Heart left ventricle (tissue), 13 donors: ENCODE measurements at regions not wholly inside any gene's neighbourhood (a gene's known extent, or its start where the extent isn't known, plus 50 kb on each side); places are given as distances from the start of the nearest gene placed in this dataset.

Experiments
- POLR2A ChIP-seq, 2 donors: fragments of 450-650 bp; IDR thresholded peaks; one replicate each; pipeline ENCODE4 v1.6.1; 2017; ENCODE audit warnings: antibody characterized with exemption in 2 of 2, mild to moderate bottlenecking in 2 of 2, moderate library complexity in 2 of 2
- TF ChIP-seq, protein P1 (sequence below), 12 donors: fragments of 200-600 bp; sonication (generic) in 4 of 12; IDR thresholded peaks; one replicate each; pipeline versions ENCODE4 v1.5.0 to v1.8.0; 2018 to 2022; ENCODE audit warnings: antibody characterized with exemption in 12 of 12, mild to moderate bottlenecking in 5 of 12
- donor health status: ischemic (EF 13 %, LVEDD 7.1; RV severe dilation, severe dysfunction).
- donor health status: DM: no; HTN: yes; CAD: no.
- donor health status: DM: no; HTN: no; CAD: no.
- donor health status: ischemic (EF 25% LVEDD 6.9; RV normal size, moderate dysfunction).
- donor health status: ischemic (EF 25% LVEDD 5.7; RV mildly dilated, moderate dysfunction).
- donor health status: ischemic (EF 35%, LVEDD 5.7; RV mildly dilated, moderate dysfunction).
- donor health status: nonischemic (EF 11% LVEDD 7.7; RV severe dilation, severe dysfunction).
- donor health status: DM: yes; HTN: yes; CAD: no.
- donor health status: PGD.
- donor health status: ischemic (EF 29% LVEDD 5.4; RV normal size, mild dysfunction).
- donor health status: nonischemic (EF 23%, LVEDD 6.1; RV moderate dilation, normal function).

DNA sequence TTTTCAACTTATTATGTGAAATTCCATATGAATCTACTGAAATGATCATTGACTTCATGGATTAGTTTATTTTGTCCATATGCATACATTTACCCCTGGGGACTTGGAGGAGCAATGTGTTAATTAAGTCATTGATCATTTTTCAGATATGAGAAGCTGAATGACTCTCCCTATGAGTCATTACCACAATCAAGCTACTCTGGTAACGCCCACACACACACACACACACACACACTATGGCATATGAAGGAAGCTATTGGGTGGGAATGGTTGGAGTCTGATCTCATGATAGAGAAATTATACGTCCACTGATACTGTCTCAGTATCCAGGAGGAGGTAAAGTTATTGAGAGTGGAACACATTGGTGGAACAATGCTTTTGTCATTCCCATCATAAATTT is 528.9 kb downstream of the AGTPBP1 start:
- TF ChIP-seq, protein P1, sequence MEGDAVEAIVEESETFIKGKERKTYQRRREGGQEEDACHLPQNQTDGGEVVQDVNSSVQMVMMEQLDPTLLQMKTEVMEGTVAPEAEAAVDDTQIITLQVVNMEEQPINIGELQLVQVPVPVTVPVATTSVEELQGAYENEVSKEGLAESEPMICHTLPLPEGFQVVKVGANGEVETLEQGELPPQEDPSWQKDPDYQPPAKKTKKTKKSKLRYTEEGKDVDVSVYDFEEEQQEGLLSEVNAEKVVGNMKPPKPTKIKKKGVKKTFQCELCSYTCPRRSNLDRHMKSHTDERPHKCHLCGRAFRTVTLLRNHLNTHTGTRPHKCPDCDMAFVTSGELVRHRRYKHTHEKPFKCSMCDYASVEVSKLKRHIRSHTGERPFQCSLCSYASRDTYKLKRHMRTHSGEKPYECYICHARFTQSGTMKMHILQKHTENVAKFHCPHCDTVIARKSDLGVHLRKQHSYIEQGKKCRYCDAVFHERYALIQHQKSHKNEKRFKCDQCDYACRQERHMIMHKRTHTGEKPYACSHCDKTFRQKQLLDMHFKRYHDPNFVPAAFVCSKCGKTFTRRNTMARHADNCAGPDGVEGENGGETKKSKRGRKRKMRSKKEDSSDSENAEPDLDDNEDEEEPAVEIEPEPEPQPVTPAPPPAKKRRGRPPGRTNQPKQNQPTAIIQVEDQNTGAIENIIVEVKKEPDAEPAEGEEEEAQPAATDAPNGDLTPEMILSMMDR (IDR thresholded peaks at IDR 0.05), result no peak
- no peak for TF ChIP-seq POLR2A (IDR thresholded peaks at IDR 0.05)
